NCI-H510A (cell line): ENCODE measurements at regions not wholly inside any gene's neighbourhood (a gene's known extent, or its start where the extent isn't known, plus 50 kb on each side); places are given as distances from the start of the nearest gene placed in this dataset.

Source experiments
- DNase-seq: peaks from one replicate; lab custom pipeline; 2025; lab: John Stamatoyannopoulos, UW

GRCh38 chr13:50195045-50195444 lies 179.8 kb downstream of the KCNRG start:
- no peak for DNase-seq

GRCh38 chr13:50196118-50196517 lies 180.9 kb downstream of the KCNRG start:
- no peak for DNase-seq

- DNase-seq = no peak
Measured at GRCh38 chr13:50197705-50198104, 182.5 kb downstream of the KCNRG start.

- no peak for DNase-seq
Measured at GRCh38 chr13:50198508-50198907, 183.3 kb downstream of the KCNRG start.

GRCh38 chr13:50200569-50200968 lies 185.3 kb downstream of the KCNRG start:
- no peak for DNase-seq

- DNase-seq = no peak
Measured at GRCh38 chr13:50200988-50201387, 185.7 kb downstream of the KCNRG start.

- DNase-seq = no peak
Measured at GRCh38 chr13:50202485-50202884, 187.2 kb downstream of the KCNRG start.

- DNase-seq = no peak
Measured at GRCh38 chr13:50203256-50203941, 188.2 kb downstream of the KCNRG start.

GRCh38 chr13:50205581-50205980 lies 190.3 kb downstream of the KCNRG start:
- DNase-seq = no peak

GRCh38 chr13:50208826-50209335 lies 193.6 kb downstream of the KCNRG start:
- DNase-seq = no peak

GRCh38 chr13:50209631-50210030 lies 194.4 kb downstream of the KCNRG start:
- DNase-seq = no peak

- DNase-seq = no peak
Measured at GRCh38 chr13:50213526-50213925, 198.3 kb downstream of the KCNRG start.

- no peak for DNase-seq
Measured at GRCh38 chr13:50214514-50214913, 199.3 kb downstream of the KCNRG start.

GRCh38 chr13:50215399-50215798 lies 200.2 kb downstream of the KCNRG start:
- no peak for DNase-seq

GRCh38 chr13:50219743-50220142 lies 204.5 kb downstream of the KCNRG start:
- no peak for DNase-seq

GRCh38 chr13:50220938-50221337 lies 205.7 kb downstream of the KCNRG start:
- no peak for DNase-seq

GRCh38 chr13:50222569-50223332 lies 207.5 kb downstream of the KCNRG start:
- DNase-seq = no peak

- no peak for DNase-seq
Measured at GRCh38 chr13:50224534-50224933, 209.3 kb downstream of the KCNRG start.

GRCh38 chr13:50225193-50226155 lies 210.2 kb downstream of the KCNRG start:
- DNase-seq = no peak

GRCh38 chr13:50226515-50227155 lies 211.4 kb downstream of the KCNRG start:
- DNase-seq = no peak

GRCh38 chr13:50227361-50227760 lies 212.1 kb downstream of the KCNRG start:
- DNase-seq = no peak

- DNase-seq = peak; percentile 25
Measured at GRCh38 chr13:50228527-50228926, 213.3 kb downstream of the KCNRG start.
